C4-2B (cell line): ENCODE measurements at regions not wholly inside any gene's neighbourhood (a gene's known extent, or its start where the extent isn't known, plus 50 kb on each side); places are given as distances from the start of the nearest gene placed in this dataset.
"Not testable (repeated sequence)": the region's sequence is repeated elsewhere in the genome, so short reads cannot be mapped to it uniquely, and the experiment has no call there.

ENCODE experiments used
- H3K27ac ChIP-seq: fragments of 450-650 bp; 2 replicates; pipeline ENCODE4 v1.5.1; 2017
- ZFX ChIP-seq: fragments of 450-650 bp; IDR thresholded peaks from 2 replicates; pipeline ENCODE4 v1.6.1; 2017
- TF ChIP-seq, protein P1 (sequence below): fragments of 450-650 bp; conservative IDR thresholded peaks from 2 replicates; pipeline ENCODE4 v1.5.1; 2017; ENCODE audit warnings: mild to moderate bottlenecking

DNA sequence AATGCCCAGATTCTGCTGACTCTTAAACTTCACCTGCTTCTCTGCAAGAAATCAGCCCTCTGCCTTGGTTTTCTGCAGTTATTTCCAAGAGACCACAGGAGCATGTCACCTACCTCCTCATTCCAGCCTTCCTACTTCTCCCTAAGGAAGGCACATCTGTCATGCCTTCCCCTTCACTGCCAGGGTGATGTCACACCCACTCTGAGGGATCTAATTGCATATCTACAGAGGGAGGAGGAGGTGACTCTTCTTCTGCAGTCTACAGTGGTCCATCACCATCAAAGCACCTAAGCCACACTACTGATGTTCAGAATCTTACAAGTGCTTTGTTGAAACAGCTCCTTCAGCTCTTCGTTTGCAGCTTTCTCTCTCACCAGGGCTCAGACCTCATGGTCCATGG is 275.5 kb downstream of the FGFR2 start:
- TF ChIP-seq ZFX, result no peak
- TF ChIP-seq, protein P1, sequence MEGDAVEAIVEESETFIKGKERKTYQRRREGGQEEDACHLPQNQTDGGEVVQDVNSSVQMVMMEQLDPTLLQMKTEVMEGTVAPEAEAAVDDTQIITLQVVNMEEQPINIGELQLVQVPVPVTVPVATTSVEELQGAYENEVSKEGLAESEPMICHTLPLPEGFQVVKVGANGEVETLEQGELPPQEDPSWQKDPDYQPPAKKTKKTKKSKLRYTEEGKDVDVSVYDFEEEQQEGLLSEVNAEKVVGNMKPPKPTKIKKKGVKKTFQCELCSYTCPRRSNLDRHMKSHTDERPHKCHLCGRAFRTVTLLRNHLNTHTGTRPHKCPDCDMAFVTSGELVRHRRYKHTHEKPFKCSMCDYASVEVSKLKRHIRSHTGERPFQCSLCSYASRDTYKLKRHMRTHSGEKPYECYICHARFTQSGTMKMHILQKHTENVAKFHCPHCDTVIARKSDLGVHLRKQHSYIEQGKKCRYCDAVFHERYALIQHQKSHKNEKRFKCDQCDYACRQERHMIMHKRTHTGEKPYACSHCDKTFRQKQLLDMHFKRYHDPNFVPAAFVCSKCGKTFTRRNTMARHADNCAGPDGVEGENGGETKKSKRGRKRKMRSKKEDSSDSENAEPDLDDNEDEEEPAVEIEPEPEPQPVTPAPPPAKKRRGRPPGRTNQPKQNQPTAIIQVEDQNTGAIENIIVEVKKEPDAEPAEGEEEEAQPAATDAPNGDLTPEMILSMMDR, result no peak
- no peak overlapping the region for H3K27ac ChIP-seq

- TF ChIP-seq, protein P1, result no peak
- no peak for TF ChIP-seq ZFX
- no peak overlapping the region for H3K27ac ChIP-seq
Observed at GRCh38 chr10:121323443-121323842, 274.8 kb downstream of the FGFR2 start.

DNA sequence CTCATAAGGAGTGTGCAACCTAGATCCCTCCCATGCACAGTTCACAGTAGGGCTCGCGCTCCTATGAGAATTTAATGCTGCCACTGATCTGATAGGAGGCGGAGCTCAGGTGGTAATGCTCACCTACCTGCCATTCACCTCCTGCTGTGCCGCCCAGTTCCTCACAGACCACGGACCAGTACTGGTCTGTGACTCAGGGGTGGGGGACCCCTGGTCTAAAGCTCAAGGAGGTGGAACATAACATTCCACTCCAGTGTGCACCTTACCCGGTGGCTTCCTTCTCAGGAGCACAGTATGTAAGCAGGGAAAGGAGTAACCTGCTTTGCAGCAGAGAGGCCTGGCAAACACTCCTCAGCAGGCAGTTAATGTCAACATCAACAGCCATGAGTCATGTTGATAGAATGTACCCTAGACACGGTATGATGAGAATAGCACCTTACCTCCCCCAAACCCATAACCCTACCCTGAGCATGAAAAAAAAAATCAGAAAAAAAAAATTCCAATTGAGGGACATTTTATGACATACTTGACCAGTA is 273.5 kb downstream of the FGFR2 start:
- TF ChIP-seq, protein P1, result no peak
- H3K27ac ChIP-seq, result no peak overlapping the region

- H3K27ac ChIP-seq, result no peak overlapping the region
- TF ChIP-seq, protein P1, result no peak
- TF ChIP-seq ZFX, result no peak
Observed at GRCh38 chr10:121325490-121326231, 272.6 kb downstream of the FGFR2 start.

DNA sequence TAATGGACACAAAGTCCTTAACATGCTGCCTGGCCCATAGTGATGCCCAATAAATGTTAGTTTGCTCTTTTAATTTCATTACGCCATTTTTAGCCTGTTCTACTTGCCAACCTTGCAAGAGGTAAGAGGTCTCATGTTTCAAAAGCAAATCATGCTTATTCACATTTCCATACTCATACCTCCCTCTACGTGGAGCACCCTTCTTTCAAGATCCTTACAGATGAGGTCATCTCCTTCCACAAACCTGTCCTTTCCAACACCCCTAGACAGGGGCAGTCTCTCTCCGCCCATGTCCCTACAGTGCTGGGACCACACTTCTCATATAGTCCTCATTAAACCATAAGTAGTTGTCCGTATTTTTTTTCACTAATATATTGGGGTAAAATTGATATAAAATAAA is 271.3 kb downstream of the FGFR2 start:
- TF ChIP-seq ZFX, result no peak
- TF ChIP-seq, protein P1, result no peak
- H3K27ac ChIP-seq, result no peak overlapping the region

GRCh38 chr10:121327727-121328126 is 270.5 kb downstream of the FGFR2 start:
- TF ChIP-seq, protein P1, result no peak
- TF ChIP-seq ZFX, result no peak
- no peak overlapping the region for H3K27ac ChIP-seq

GRCh38 chr10:121329631-121330030 is 268.6 kb downstream of the FGFR2 start:
- not testable (repeated sequence) for H3K27ac ChIP-seq

DNA sequence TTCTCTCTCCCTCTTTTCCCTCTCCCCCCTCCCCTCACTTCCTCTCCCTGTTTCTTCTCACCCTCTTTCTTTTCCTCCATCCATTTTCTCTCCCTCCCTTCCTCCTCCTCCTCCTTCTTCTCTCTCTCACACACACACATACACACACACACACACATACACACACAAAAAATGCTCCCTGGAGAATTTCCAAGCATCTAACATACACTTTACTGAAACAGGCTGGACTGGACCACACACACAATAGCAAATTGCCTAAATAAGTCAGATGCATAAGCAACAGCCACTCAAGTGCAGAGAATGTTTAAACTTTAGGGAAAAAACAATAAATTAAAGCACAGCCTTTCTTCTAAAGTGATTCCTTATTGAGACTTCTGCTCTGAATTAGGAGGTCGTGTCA is 267.7 kb downstream of the FGFR2 start:
- TF ChIP-seq, protein P1, result no peak
- TF ChIP-seq ZFX, result no peak
- H3K27ac ChIP-seq, result no peak overlapping the region
